Subcutaneous abdominal adipose tissue (tissue), 5 donors: ENCODE measurements at regions not wholly inside any gene's neighbourhood (a gene's known extent, or its start where the extent isn't known, plus 50 kb on each side); places are given as distances from the start of the nearest gene placed in this dataset.
"Not testable (repeated sequence)": the region's sequence is repeated elsewhere in the genome, so short reads cannot be mapped to it uniquely, and the experiment has no call there.

ENCODE experiments used
- H3K27ac ChIP-seq: one replicate; pipeline ENCODE4 v1.7.0; 2013; ENCODE audit warnings: low read depth, mild to moderate bottlenecking, inconsistent platforms, low read length, moderate library complexity
- H3K27me3 ChIP-seq, 5 donors: one replicate each; pipeline ENCODE4 v1.7.0; 2013; ENCODE audit warnings: low read length in 5 of 5, inconsistent platforms in 1 of 5; ENCODE audit not compliant: control insufficient read depth in 5 of 5, insufficient read depth in 4 of 5
- H3K36me3 ChIP-seq, 5 donors: one replicate each; pipeline ENCODE4 v1.7.0; 2013; ENCODE audit warnings: low read length in 5 of 5; ENCODE audit not compliant: control insufficient read depth in 5 of 5, insufficient read depth in 5 of 5
- H3K4me1 ChIP-seq, 5 donors: one replicate each; pipeline ENCODE4 v1.7.0; 2013; ENCODE audit warnings: low read length in 5 of 5, mild to moderate bottlenecking in 3 of 5, moderate library complexity in 1 of 5; ENCODE audit not compliant: control insufficient read depth in 5 of 5, insufficient read depth in 5 of 5
- H3K4me3 ChIP-seq, 5 donors: one replicate each; pipeline ENCODE4 v1.7.0; 2013; ENCODE audit warnings: low read length in 5 of 5, low read depth in 1 of 5
- H3K9ac ChIP-seq, 5 donors: one replicate each; pipeline ENCODE4 v1.7.0; 2013; ENCODE audit warnings: low read length in 5 of 5, mild to moderate bottlenecking in 4 of 5, moderate library complexity in 3 of 5
- H3K9me3 ChIP-seq, 5 donors: one replicate each; pipeline ENCODE4 v1.7.0; 2013; ENCODE audit warnings: low read length in 5 of 5; ENCODE audit not compliant: control insufficient read depth in 5 of 5
- donor health status: healthy.
- donor health status: healthy.
- donor health status: healthy.
- donor health status: healthy.
- donor health status: healthy.

- Histone ChIP-seq H3K4me3 (no peak overlapping the region), H3K4me1 (no peaks in the 10 kb centered on the region), H3K9ac (no peak overlapping the region), H3K27ac (no peak overlapping the region), H3K27me3 (peaks cover 0 to 3% (median 0%) of the 10 kb centered on the region in 5 donors), H3K36me3 (no peaks in the 10 kb centered on the region), H3K9me3 (peaks cover 0 to 11% (median 0%) of the 10 kb centered on the region in 5 donors)
Observed at GRCh38 chr12:131323879-131324278, 370.2 kb downstream of the ADGRD1 start.

DNA sequence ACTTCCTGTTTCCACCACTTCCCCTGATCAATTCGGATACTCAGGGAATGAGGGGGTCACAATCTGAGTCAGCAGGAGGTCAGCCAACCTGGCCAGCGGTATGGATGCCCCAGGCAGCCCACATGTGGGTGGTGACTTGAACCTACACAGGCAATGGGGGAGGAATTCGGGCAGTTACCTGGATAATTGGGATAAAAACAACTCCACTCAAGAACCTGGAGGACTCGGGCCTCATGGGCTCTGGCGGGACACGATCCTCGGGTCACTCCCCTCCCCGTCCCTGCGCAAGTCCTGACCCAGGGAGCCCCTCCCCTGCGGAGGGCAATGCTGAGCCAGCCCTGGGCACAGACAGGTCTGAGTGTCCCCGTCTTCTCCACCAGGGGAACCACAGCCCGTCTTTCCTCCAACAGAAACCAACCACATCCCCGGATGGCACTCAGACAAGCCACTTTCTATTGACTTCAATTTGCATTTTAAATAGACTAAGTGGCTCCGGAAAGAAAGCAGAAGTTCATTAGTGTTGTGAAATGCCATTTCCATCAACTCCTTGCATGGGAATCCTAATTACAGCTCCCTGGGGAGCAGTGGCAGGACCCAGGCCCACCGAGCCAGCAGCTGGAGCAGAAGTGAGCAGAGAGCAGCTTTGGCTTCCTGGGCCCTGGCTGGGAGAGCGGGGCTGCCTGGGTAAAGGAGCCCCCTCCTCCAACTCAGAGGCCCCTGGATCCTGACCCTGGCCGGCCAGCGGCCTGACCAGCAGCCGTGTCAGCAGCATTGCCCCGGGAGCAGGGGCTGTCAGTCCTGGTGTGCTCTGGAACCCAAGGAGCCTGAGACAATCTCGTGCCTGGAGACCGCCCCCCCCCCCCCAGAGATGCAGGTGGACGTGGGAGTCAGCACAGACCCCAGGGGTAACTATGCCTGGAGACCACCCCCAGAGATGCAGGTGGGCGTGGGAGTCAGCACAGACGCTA, 374.1 kb downstream of the ADGRD1 start:
- no peak overlapping the region for H3K27ac ChIP-seq
- H3K9me3 ChIP-seq: no peaks in the 10 kb centered on the region
- H3K4me1 ChIP-seq: no peaks in the 10 kb centered on the region
- no peak overlapping the region for H3K4me3 ChIP-seq
- H3K36me3 ChIP-seq: no peaks in the 10 kb centered on the region
- H3K9ac ChIP-seq: no peak overlapping the region
- H3K27me3 ChIP-seq: peaks cover 0 to 6% (median 0%) of the 10 kb centered on the region in 5 donors

- H3K9ac ChIP-seq, H3K36me3 ChIP-seq, H3K27me3 ChIP-seq, H3K4me1 ChIP-seq, H3K27ac ChIP-seq, H3K9me3 ChIP-seq, H3K4me3 ChIP-seq: not testable (repeated sequence)
Observed at GRCh38 chr12:131328861-131329845, 375.4 kb downstream of the ADGRD1 start.

GRCh38 chr12:131330106-131330815, 376.6 kb downstream of the ADGRD1 start:
- H3K36me3 ChIP-seq: no peaks in the 10 kb centered on the region
- H3K9me3 ChIP-seq: no peaks in the 10 kb centered on the region
- H3K4me1 ChIP-seq: no peaks in the 10 kb centered on the region
- no peak overlapping the region for H3K27ac ChIP-seq
- no peak overlapping the region for H3K4me3 ChIP-seq
- no peak overlapping the region for H3K9ac ChIP-seq
- H3K27me3 ChIP-seq: peaks cover 0 to 6% (median 0%) of the 10 kb centered on the region in 5 donors

GRCh38 chr12:131331148-131331750, 377.5 kb downstream of the ADGRD1 start:
- Histone ChIP-seq H3K9me3 (no peaks in the 10 kb centered on the region), H3K4me3 (no peak overlapping the region), H3K27ac (no peak overlapping the region), H3K36me3 (no peaks in the 10 kb centered on the region), H3K4me1 (no peaks in the 10 kb centered on the region), H3K9ac (no peak overlapping the region), H3K27me3 (peaks cover 0 to 6% (median 0%) of the 10 kb centered on the region in 5 donors)

- Histone ChIP-seq H3K4me3 (no peak overlapping the region), H3K9ac (no peak overlapping the region), H3K4me1 (no peaks in the 10 kb centered on the region), H3K9me3 (no peaks in the 10 kb centered on the region), H3K27ac (no peak overlapping the region), H3K36me3 (no peaks in the 10 kb centered on the region), H3K27me3 (peaks cover 0 to 6% (median 0%) of the 10 kb centered on the region in 5 donors)
Observed at GRCh38 chr12:131332224-131332623, 378.5 kb downstream of the ADGRD1 start.

GRCh38 chr12:131333136-131333535, 377.8 kb upstream of the SFSWAP start:
- no peak overlapping the region for H3K27ac ChIP-seq
- H3K36me3 ChIP-seq: no peaks in the 10 kb centered on the region
- H3K27me3 ChIP-seq: peaks cover 0 to 3% (median 0%) of the 10 kb centered on the region in 5 donors
- no peak overlapping the region for H3K9ac ChIP-seq
- H3K4me3 ChIP-seq: no peak overlapping the region
- no peaks in the 10 kb centered on the region for H3K9me3 ChIP-seq
- no peaks in the 10 kb centered on the region for H3K4me1 ChIP-seq

GRCh38 chr12:131333621-131334440, 377.1 kb upstream of the SFSWAP start:
- Histone ChIP-seq H3K9ac (no peak overlapping the region), H3K27me3 (peaks cover 0 to 3% (median 0%) of the 10 kb centered on the region in 5 donors), H3K9me3 (no peaks in the 10 kb centered on the region), H3K27ac (no peak overlapping the region), H3K4me3 (no peak overlapping the region), H3K36me3 (no peaks in the 10 kb centered on the region), H3K4me1 (no peaks in the 10 kb centered on the region)

DNA sequence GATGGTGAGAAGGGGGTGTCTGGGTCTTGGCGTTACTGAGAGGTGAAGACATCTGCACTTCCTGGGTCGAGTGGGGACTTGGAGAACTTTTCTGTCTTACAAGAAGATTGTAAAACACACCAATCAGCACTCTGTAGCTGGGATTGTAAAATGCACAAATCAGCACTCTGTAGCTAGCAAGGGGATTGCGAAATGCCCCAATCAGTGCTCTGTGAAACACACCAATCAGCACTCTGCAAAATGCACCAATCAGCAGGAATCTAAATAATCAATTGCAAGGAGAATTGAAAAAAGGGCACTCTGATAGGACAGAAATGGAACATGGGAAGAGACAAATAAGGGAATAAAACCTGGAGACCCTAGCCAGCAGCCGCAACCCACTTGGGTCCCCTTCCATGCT, 376.1 kb upstream of the SFSWAP start:
- H3K9ac ChIP-seq: no peak overlapping the region
- H3K27ac ChIP-seq: no peak overlapping the region
- H3K4me1 ChIP-seq: no peaks in the 10 kb centered on the region
- no peaks in the 10 kb centered on the region for H3K9me3 ChIP-seq
- H3K36me3 ChIP-seq: no peaks in the 10 kb centered on the region
- no peak overlapping the region for H3K4me3 ChIP-seq
- peaks cover 0 to 3% (median 0%) of the 10 kb centered on the region in 5 donors for H3K27me3 ChIP-seq
